GM19395 (cell line): ENCODE measurements at regions not wholly inside any gene's neighbourhood (a gene's known extent, or its start where the extent isn't known, plus 50 kb on each side); places are given as distances from the start of the nearest gene placed in this dataset.

Source experiments
- ATAC-seq: cut with Tn5 transposase; IDR thresholded peaks from one replicate; pipeline ENCODE4 v1.9.1; 2021; ENCODE audit warnings: mild to moderate bottlenecking, moderate library complexity; ENCODE audit not compliant: unreplicated experiment

DNA sequence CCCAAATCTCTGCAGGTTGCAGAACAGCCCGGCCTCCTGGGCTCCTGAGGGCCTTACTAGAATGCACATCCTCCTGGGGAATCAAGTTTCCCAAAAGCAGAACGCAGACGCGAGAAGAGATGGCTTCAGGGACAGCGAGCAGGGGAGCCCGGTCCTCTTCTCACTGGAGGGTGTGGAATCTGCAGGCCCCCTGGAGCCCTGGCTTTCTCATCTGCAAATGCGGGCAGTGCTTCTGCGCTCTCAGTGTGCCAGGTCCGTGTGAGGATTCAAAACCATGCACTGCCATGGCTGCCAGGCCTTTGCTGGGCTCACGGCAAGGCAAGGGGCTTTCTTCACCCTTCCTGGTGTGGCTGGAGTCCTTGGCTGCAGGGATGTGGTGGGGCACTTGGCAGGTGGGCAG lies 330.9 kb upstream of the MKI67 start:
- ATAC-seq, result no peak

DNA sequence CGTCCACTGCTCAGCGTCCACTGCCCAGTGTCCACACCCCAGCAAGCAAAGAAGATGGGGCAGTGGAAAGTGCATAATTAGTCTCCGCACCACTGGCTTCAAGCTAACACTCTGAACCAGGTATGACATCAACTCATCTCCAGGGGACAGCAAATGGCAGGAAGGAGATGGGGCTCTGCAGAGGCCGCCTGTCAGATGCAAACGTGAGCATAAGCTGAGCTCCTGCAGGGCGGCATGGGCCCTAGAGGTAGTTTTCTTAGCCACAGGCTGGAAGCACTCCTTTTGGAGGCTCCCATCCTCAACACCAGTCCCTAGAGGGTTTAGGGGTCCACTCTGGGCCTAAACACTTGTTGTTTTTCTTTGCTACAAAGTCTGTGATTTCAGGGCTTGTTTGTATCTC lies 335.8 kb upstream of the MKI67 start:
- no peak for ATAC-seq

DNA sequence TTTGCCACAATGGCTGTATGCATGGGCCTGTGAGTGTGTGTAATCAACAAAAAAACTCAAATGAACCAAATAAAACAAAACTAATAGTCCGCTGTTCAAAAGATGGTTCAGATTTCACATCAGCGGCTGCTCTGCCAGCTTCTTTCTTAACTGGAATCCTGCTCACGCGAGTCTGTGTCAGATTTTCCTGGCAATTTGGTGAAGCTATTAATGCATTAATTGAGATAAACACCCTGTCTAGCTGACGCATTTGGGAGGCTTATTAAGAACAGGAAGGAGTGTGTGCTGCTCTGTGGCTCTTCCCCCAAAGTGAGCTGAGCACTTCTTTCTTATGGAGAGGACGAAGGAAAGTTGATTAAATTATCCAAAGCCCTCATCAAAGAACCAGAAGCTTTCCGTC lies 336.6 kb upstream of the MKI67 start:
- ATAC-seq, result no peak

DNA sequence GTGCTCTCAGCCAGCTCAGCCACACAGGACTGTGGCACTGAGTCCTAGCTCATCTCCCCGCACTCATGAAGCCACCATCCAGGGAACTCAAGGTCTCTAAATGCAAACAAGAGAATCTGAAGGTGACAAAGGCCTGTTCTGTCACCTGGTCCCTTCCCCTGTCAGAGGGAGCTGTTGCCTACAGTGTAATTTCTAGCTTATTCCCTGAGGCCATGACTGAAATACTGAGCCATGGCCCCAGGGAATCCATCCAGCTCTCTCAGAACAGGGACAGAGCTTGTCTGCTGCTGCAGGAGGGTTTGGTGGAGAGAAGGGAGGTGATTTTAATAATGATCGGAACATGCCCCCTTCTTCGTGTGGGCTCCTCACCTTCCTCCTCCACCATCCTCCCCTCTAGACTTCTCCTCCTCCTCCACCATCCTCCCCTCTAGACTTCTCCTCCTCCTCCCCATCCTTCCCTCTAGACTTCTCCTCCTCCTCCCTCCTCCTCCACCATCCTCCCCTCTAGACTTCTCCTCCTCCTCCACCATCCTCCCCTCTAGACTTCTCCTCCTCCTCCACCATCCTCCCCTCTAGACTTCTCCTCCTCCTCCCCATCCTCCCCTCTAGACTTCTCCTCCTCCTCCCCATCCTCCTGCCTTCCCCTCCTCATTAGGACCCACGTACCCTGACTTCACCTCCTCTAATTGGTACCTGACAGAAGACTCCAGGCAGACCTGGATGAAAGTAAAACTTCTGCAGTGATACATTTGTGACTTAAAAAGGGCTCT lies 338.0 kb upstream of the MKI67 start:
- no peak for ATAC-seq

DNA sequence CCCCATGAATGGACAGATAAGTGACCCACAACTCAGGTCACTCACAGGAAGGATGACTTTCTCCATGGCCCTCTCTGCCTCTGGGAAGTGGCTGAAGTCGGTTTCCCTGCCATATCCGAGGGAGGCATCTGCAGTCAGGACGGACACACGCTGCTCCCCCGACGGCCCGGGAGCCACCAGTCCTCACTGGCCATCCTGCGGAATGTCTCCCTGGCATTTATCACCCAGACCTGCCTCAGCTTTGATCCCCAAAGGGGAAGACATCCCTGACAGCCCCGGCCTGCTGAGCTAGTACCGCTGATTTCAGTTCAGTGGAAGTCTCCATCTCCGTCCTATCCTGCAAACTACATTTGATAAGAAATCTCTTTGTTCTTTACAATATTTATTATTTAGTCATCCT lies 339.5 kb upstream of the MKI67 start:
- ATAC-seq, result no peak

DNA sequence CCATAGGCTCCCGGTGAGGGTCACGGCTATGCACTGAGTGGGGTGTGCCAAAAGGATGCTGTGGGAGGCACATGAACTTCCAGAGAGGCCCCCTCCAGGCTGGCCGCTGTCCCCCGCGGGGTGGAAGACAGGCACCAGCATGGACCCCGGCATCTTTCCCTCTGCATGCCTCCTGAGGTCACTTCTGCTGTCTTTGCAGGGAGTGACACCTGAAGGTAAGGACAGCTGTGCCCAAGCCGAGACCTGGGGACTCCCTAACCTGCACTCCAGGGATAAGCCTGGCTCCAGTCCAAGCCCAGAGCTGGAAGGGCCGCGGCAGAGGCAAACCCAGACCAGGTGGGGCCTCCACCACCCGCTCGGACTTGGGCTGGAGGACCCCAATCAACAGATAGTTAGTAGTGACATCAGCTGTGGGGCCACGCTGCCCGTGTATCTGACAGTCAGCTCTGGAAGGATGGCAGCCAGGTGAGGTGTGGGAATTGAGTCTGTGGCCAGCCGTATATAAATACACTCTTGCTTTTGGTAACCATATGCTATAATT lies 340.7 kb upstream of the MKI67 start:
- ATAC-seq, result no peak

DNA sequence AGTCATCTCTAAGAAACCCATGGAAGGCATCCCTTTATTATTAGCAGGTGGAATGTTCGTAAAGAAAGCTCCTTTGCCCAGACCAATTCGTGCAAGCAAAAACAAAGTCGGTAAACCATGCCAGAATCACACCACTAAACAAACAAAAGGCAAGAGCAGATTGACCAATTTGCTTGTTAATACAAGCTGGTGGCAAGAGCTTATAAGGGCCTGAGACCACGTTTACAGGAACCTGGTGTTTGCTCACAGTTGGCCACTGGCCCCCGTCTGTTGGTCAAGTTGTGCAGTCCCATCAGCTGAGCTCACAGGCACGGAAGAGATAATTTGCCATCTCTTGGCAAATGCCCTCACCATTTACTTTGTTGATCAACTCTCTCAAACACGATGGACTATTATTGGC lies 342.2 kb upstream of the MKI67 start:
- ATAC-seq, result no peak

DNA sequence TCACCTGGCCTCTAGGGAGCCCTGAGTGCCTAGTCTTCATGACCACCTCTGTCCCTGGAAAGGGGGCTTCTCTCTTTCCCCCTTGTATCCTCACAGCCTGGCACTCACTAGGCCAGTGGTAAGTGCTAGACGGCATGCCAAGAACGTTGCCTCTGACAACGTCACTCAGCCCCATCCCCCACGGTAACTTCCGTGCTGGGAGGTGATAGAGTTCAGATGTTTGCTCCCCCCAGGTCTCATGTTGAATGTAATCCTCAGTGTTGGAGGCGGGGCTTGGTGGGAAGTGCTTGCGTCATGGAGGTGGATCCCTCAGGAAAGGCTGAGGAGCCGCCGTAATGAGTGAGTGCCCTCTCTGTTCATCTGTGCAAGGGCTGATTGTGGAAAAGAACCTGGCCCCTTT lies 343.3 kb upstream of the MKI67 start:
- ATAC-seq, result no peak

DNA sequence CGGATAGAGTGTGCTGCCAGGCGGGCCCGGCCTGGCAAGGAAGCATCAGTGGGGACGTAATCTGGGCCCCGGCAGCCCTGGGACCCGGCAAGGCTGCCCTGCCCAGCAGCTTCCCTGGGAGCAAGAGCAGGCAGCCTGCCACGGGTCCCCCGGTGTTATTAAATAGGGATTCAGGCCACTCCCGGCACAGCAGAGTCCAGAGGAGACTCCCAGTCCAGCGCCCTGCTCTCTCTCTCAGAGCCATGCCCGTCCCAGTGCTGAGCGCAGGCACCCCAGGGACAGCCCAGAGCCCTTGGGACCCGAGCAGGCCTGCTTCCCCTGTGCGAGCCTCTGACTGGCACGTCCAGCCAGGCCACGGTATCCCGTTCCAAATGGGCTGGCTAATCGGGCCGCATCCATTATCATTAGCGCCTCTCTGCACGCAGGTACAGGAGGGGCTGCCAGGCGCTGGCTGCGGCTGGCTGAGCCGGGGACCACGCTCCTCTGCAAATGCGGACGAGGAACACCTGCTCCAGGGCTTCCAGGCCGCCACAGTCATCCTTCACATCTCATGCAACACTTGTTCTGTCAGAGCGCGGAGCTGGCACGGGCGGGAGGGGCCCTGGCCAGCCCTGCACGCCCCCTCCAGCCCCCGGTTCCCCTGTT lies 344.2 kb upstream of the MKI67 start:
- no peak for ATAC-seq

DNA sequence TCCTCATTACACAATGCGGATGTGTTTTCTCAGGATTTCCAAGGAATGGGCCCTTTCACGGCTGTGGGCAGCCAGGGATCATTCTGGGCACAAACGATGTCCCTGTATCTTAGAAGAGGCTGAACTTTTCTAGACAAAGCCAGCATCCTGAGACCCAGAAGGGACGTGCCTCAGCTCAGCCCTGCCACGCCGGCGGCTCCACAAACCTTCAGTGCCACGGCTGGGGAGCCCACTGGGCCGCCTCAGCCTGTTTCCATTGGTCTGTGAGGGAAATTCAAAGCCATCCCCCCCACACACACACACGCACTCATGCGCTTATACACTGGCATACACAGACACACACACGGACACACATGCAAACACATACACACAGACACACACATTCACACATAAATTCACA lies 344.9 kb upstream of the MKI67 start:
- ATAC-seq, result no peak

DNA sequence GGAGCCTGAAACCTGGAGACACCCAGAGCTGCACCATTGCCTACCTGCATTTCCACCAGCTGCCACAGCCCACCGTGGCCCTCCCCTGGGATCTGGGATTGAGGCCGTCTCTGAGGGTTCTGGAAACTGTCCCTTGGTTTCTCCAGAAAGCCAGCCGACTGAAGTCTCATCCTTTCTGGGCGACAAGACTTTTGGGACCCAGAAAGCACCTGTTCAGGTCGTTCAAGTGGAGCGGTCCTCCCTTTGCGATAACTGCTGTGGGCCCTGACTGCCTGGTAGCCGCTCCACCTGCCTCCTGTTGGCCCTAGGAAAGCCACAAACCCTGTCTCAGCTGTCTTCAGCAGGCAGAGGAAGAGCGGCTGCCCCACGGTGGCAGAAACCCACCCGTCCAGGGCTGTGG lies 346.0 kb upstream of the MKI67 start:
- ATAC-seq, result no peak

DNA sequence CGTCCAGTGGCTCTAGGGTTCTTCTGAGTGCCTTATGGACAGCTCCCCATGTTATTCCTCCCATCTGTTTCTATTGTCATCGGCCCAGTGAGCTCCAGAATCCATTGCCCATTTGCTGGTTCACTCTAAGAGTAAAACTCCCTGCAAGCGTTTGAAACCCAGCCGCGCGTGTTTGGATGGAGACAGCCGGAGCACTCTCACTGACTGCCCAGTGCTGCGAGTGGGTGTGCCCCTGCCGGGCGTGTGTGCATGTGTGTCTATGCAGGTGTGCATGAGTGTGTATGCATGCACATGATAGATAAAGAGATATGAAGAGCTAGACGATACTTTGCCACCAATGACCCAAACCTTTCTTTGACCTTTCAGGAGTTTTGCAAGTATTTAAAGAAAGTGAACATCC lies 347.2 kb upstream of the MKI67 start:
- no peak for ATAC-seq

DNA sequence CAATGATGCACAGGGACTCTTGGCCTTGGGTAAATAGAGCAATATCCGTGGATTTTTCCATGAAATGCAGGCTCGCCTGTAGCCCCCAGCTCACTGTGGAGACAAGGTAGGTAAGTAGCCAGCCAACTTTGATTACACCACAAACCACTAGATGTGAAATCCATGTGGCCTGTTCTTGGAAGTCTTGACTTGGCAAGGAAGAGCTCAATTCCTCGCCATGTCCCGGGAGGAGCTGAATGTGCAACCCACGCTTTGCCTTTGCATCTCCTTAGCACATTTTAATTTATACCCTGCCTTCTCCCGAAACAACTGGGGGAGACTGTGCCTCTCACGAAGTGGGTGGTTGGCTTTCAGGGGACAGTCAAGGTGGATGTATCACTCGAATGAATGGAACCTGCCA lies 347.7 kb upstream of the MKI67 start:
- ATAC-seq, result no peak

DNA sequence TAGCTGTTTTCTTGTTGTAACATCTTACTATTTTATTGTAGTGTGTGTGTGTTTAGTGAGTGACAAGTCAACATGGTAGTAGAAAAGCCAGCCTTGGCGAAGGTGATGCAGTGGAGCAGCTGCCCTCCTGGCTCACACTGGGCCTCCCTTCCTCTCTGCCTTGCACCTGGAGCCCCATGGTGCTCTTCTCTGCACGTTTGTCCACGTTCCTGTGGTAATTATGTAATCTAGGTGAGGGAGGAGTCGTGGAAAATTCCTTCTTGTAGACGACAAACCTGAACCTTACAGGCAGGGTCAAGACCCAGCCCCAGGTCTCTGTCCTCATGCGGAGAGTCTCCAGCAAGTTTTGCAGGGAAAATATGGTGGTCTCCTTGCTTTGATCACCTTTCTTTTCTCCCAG lies 348.3 kb upstream of the MKI67 start:
- no peak for ATAC-seq

DNA sequence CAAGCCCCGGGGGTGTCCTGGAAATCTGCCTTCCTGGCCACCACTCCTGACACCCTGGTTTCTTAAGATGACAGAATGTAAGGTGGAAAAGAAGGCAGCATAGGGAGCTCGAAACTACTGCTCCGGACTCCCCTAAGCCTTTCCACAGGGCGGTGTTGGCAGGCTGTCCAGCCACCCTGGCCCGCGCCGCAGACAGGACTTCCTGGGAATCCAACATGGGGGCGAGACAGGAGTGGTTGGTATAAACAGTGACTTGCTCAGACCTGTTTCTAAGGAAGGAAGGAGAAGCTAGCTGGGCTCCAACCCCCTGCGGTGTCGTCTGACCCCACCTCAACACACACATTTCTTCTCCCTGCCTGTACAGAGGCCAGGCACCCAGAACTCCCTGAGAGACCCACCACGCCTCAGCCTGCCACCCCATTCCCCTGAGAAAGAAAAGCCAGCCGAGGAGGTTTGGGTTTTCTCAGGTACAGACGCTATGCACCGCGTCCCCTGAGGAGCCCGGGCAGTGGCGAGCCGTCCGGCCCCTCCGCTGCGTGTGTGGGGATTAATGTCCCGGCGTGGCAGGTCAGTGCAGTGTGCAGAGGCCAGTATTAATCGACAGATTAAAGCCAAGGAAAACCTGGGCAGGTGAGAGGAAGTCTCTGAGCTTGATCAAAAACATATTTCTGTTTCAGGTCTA lies 349.6 kb upstream of the MKI67 start:
- ATAC-seq, result no peak

DNA sequence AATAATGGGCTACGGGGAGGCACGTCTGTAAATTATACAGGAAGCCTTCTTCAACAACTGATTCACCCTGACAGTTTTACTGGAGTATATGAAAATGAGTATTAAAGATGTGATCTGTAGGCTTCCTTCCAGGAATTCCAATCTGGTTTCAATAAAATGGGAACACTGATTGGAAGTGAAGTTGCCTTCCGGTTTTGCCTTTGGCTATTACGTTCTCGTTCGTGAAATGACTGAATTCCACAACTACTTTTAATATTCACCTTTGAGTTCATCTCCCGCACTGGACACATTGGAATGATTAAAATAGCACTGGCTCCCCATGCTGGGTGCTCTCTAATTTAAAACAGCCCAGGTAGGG lies 350.1 kb upstream of the MKI67 start:
- ATAC-seq, result no peak

DNA sequence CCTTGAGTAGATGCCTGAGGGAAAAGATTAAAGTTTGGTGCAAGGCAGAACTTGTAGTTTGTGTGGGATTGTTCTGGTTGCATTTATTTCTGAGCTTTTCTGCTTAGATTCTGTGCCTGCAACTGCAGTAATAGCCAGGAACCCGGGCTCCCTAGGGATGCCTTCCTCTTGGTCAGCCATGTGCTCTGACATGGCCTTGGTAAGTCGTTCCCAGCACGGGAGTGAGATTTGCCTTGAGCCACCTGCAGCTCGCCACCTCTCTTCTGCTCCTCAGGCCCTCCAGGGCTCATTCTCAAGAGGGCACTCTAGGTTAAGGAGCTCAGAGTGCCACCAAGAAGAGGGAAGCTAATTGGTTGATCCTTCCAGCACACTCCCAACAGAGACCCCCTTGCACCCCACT lies 350.6 kb upstream of the MKI67 start:
- ATAC-seq, result no peak

DNA sequence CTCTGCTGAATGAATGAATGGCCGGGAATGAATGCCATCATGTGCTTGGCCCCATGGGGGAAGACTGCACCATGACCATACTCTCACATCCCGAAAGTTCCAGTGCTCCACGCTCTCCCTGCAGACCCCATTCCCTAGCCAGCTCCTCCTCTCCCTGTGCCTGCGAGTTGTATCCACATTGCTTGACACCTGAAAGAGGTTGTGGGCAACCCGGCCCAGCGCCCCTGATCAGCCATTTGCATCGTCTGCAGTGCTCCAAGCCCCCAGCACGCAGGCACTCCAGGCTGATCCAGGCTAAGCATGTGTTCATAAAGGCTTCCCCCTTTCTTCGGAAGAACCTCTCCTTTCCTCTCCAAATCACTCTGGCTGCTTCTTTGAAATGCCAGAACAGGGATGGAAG lies 354.4 kb upstream of the MKI67 start:
- no peak for ATAC-seq

DNA sequence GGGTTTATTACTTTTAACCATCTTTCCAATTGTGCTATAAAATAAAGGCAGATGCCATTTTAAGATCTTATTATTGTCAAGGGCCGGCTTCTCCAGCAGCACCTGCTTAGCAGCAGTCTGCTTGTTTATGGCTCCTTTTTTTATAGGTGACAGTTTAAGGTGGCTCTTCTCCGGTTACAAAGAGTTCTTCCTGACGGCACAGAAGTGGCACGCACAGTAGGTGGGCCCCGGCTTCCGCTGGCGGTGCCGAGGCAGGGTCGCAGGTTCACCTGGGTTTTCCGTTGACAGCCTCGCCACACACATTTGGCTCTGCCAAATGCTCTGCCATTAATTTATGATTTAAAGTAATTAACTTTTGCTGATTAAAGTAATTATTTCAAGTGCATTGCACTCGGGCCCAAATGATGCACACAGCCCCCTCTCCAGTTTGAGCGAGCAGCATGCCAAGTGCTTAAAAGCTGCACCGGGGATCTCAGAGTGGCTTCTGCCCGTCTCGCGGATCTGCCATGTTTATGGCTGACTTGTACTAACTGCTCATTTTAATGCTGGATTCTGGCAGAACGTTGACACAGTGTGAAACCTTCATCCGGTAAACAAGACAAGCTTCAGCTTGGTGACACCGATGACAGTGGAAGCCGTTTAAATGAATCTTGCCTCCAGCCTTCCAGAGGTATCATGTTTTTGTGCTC lies 355.1 kb upstream of the MKI67 start:
- ATAC-seq, result no peak

DNA sequence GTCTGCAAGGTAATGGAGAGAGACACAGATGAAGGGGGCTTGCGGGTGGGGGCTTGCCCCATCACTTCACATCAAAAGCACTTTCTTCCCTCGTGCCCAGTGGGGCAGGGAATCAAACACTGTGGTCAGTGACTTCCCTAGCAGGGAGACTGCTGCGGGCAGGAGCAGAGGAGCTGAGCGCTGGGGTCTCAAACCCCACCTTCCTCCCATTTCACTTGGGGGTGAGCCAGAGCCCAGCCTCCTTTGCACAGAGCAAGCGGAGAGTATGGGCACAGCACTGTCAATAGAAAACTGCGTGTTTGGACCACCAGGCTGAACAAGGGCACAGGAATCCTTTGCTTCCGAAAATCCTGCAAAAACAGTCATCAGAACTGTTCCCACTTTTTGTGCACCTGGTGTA lies 355.8 kb upstream of the MKI67 start:
- no peak for ATAC-seq

DNA sequence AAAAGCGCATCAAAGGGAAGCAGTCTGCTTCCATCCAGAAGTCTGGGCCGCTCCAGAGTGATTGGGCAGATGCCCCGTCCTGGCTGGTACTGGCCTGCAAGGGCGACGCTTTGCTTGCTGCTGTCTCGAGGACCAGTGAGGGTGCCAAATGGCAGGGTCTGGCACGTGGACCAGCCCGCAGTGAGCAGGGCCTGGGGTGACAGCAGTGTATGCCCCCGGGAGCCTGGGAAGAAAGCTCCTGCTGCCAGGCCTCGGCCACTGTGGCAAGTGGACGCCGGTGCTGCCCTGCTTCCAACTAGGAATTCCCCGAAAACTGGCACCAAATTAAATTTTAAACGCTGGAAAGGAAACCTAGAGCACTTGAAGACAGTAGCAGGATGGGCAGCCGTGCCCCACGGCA lies 357.0 kb upstream of the MKI67 start:
- no peak for ATAC-seq

DNA sequence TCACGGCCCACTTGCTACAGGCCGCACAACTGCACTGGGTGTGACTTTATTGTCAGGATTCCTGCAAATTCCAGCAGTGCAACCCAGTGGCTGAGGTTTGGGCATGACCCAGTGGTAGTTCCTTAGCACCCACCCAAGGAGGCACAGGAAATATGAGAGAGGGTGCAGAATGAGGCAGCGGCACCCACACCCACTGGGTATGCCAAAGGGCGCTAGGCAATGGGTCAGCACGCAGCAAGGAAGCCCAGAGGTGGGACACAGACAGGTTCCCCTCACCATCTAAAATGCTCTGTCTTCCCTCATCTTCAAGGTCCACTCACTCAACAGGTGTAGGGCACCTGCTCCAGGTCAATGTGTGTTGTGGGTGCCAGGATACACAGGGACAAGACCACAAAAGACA lies 357.8 kb upstream of the MKI67 start:
- no peak for ATAC-seq
